Skin epidermis (tissue), 12 donors: ENCODE measurements at regions not wholly inside any gene's neighbourhood (a gene's known extent, or its start where the extent isn't known, plus 50 kb on each side); places are given as distances from the start of the nearest gene placed in this dataset.
"Not testable (repeated sequence)": the region's sequence is repeated elsewhere in the genome, so short reads cannot be mapped to it uniquely, and the experiment has no call there.

Experiments
- H3K27ac ChIP-seq, 21 experiments: fragments of 200-600 bp; sonication (generic) in 11 of 21; one replicate each; pipeline ENCODE4 v1.5.0; 2020; ENCODE audit warnings: mild to moderate bottlenecking in 3 of 21, inconsistent platforms in 2 of 21, moderate library complexity in 2 of 21
- H3K4me3 ChIP-seq, 7 experiments: fragments of 200-600 bp; sonication (generic) in 2 of 7; one replicate each; pipeline ENCODE4 v1.5.0; 2020; ENCODE audit warnings: inconsistent platforms in 2 of 7, mild to moderate bottlenecking in 2 of 7, moderate library complexity in 1 of 7

- no peak overlapping the region for H3K4me3 ChIP-seq
- H3K27ac ChIP-seq, result no peak overlapping the region
Measured at GRCh38 chr10:57145548-57145947, 784.5 kb upstream of the ZWINT start.

- H3K4me3 ChIP-seq, result no peak overlapping the region
Measured at GRCh38 chr10:57142925-57143576, 782.0 kb upstream of the ZWINT start.

GRCh38 chr10:57141708-57142107 lies 780.6 kb upstream of the ZWINT start:
- no peak overlapping the region for H3K27ac ChIP-seq
- no peak overlapping the region for H3K4me3 ChIP-seq

More at GRCh38 chr10:57142925-57143576, 782.0 kb upstream of the ZWINT start:
- H3K27ac ChIP-seq, result no peak overlapping the region

GRCh38 chr10:57119684-57120083 lies 758.6 kb upstream of the ZWINT start:
- no peak overlapping the region for H3K27ac ChIP-seq
- no peak overlapping the region for H3K4me3 ChIP-seq

- no peak overlapping the region for H3K4me3 ChIP-seq
- H3K27ac ChIP-seq, result no peak overlapping the region
Measured at GRCh38 chr10:57113545-57113944, 752.5 kb upstream of the ZWINT start.

- H3K4me3 ChIP-seq, result no peak overlapping the region
- H3K27ac ChIP-seq, result no peak overlapping the region
Measured at GRCh38 chr10:57102236-57102635, 741.2 kb upstream of the ZWINT start.

GRCh38 chr10:57098146-57098545 lies 737.1 kb upstream of the ZWINT start:
- Histone ChIP-seq H3K27ac (no peak overlapping the region), H3K4me3 (no peak overlapping the region)

GRCh38 chr10:57096044-57096443 lies 735.0 kb upstream of the ZWINT start:
- H3K4me3 ChIP-seq, result no peak overlapping the region

GRCh38 chr10:57094965-57095364 lies 733.9 kb upstream of the ZWINT start:
- H3K27ac ChIP-seq, result no peak overlapping the region
- H3K4me3 ChIP-seq, result no peak overlapping the region

More at GRCh38 chr10:57096044-57096443, 735.0 kb upstream of the ZWINT start:
- H3K27ac ChIP-seq, result no peak overlapping the region

GRCh38 chr10:57094083-57094482 lies 733.0 kb upstream of the ZWINT start:
- H3K27ac ChIP-seq, result no peak overlapping the region
- no peak overlapping the region for H3K4me3 ChIP-seq

GRCh38 chr10:57053530-57053929 lies 692.5 kb upstream of the ZWINT start:
- H3K4me3 ChIP-seq, result no peak overlapping the region

GRCh38 chr10:57049096-57049495 lies 688.0 kb upstream of the ZWINT start:
- Histone ChIP-seq H3K27ac (no peak overlapping the region), H3K4me3 (no peak overlapping the region)

More at GRCh38 chr10:57053530-57053929, 692.5 kb upstream of the ZWINT start:
- no peak overlapping the region for H3K27ac ChIP-seq

GRCh38 chr10:57038531-57038930 lies 677.5 kb upstream of the ZWINT start:
- no peak overlapping the region for H3K4me3 ChIP-seq

GRCh38 chr10:57035310-57035709 lies 674.3 kb upstream of the ZWINT start:
- Histone ChIP-seq H3K4me3 (no peak overlapping the region), H3K27ac (no peak overlapping the region)

More at GRCh38 chr10:57038531-57038930, 677.5 kb upstream of the ZWINT start:
- no peak overlapping the region for H3K27ac ChIP-seq

GRCh38 chr10:57032301-57032700 lies 671.2 kb upstream of the ZWINT start:
- H3K4me3 ChIP-seq, H3K27ac ChIP-seq: not testable (repeated sequence)

- Histone ChIP-seq H3K27ac (no peak overlapping the region), H3K4me3 (no peak overlapping the region)
Measured at GRCh38 chr10:57031346-57031745, 670.3 kb upstream of the ZWINT start.

- no peak overlapping the region for H3K27ac ChIP-seq
- no peak overlapping the region for H3K4me3 ChIP-seq
Measured at GRCh38 chr10:57026307-57026706, 665.2 kb upstream of the ZWINT start.

- Histone ChIP-seq H3K4me3 (no peak overlapping the region), H3K27ac (no peak overlapping the region)
Measured at GRCh38 chr10:57023626-57024025, 662.6 kb upstream of the ZWINT start.

GRCh38 chr10:57018452-57018851 lies 657.4 kb upstream of the ZWINT start:
- Histone ChIP-seq H3K27ac (no peak overlapping the region), H3K4me3 (no peak overlapping the region)

GRCh38 chr10:57017356-57018037 lies 656.4 kb upstream of the ZWINT start:
- no peak overlapping the region for H3K4me3 ChIP-seq
- H3K27ac ChIP-seq, result no peak overlapping the region

- Histone ChIP-seq H3K27ac (no peak overlapping the region), H3K4me3 (no peak overlapping the region)
Measured at GRCh38 chr10:57015595-57016318, 654.7 kb upstream of the ZWINT start.
